AG20443 (cell line): ENCODE measurements at regions not wholly inside any gene's neighbourhood (a gene's known extent, or its start where the extent isn't known, plus 50 kb on each side); places are given as distances from the start of the nearest gene placed in this dataset.
"Not testable (repeated sequence)": the region's sequence is repeated elsewhere in the genome, so short reads cannot be mapped to it uniquely, and the experiment has no call there.

Experiments
- DNase-seq: peaks from one replicate; pipeline ENCODE4 v3.0.0; 2012; ENCODE audit warnings: low spot score, mixed read lengths

DNA sequence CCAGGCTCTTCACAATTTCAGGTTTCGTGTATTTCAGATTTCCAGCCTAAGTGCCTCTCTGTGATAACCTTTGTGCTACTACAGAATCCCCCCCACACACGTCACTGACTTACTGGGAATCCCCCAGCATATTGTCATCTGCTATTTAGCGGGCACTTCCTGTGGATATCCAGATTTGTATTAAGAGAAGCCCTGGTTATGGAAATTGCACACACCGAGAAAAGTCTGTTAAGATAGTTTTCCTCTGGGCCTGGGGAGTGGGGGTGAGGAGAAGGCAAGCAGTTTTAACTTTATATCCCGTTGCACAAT, 269.9 kb downstream of the MED10 start:
- no peak for DNase-seq

DNA sequence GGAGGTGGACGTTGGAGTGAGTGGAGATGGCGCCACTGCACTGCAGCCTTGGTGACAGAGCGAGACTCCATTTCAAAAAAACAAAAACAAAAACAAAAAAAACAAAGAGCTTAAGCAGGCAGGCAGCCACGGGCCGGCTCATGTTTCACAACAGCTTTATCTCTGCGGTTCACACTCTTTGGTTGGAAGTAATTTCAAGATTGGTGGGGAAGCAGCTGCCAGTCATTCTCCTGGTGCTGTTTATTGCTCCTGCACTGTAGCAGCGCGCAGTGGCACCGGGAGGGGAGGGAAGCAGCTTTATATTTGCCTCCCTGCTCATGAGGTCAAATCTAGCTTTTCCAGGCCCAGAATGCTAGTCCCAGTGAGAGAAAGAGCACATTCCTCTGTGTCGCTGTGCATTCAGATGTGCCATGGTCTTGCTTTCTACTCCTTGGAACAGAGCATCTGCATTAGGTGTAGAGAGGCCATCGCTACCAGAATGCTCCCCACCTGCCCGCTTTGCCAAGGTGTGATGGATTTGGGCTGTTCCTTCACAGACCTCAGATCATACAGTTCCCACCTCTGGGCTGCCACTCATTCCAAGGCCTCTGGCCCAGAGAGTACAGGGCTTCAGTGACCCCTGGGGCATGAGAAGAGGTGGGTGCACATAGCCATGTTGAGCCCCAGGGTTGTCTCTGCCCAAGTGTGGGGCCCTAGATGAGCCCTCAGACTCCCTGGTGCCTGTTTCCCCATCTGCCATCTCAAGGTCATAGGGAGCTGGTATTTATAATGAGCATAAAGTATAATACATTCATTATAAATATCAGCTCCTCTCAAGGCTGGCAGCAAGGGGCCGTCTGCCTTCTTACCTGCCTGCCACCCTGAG, 270.4 kb downstream of the MED10 start:
- DNase-seq = no peak

DNA sequence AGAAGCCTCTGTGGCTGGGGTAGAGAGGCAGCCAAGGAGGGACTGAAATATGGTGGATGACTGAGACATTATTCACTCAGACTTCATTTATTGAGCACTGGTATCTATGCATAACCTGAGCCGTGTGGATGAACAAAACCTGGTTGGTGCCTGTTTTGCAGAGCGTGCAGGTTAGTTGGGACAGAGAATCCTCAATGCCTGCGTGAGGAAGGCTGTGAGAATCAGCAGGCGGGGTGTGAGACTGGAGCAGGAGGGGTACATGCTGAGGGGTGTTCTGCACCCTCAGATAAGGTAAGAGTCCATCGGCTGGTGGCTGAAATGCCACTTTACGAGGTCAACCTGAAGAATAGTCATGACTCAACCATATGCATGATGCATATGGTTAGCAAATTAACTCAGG, 271.6 kb downstream of the MED10 start:
- DNase-seq = no peak

DNA sequence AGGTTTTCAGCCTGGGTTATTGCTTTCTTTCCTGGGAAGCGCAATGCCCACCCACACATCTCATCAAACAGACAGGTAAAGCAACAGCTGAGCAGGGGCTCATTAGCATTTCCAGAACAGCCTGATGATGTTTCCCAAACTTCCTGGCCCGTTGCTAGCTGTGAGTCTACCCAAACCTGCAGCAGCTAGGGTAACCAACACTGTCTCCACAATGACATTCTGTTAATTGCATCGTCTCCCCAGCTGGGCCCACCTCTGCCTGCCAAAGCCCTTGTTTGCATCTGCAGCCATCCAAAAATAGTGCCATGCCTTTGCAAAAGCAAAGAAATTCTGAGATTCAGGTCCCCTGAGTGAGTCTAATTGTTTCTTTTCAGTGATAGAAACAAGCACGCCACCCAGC, 273.0 kb downstream of the MED10 start:
- no peak for DNase-seq

DNA sequence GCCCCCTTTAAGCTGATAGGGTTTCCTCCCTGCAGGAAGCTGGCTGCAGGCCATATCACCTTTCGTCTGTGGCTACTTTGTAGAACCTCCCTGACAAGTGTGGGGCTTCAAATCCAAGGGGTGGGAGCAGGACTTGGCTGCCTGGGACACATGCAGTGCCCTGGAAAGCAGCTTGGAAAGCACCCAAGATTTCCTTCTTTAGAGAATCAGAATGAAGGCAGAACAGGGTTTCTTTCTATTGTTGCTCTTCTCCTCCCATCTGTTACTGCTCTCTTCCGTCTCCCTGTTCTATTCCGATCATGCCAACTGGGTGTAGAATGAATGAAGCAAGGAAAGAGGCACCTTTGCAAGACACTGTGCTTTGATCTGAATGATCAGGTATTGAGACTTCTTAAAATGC, 282.2 kb downstream of the MED10 start:
- DNase-seq = no peak

DNA sequence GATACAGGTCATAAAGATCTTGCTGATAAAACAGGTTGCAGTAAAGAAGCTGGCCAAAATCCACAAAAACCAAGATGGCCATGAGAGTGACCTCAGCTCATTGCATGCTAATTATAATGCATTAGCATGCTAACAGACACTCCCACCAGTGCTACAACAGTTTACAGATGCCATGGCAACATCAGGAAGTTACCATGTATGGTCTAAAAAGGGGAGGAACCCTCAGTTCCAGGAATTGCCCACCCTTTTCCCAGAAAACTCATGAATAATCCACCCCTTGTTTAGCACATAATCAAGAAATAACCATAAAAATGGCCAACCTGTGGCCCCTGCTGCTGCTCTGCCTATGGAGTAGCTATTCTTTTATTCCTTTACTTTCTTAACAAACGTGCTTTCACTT, 284.2 kb downstream of the MED10 start:
- DNase-seq = not testable (repeated sequence)

DNA sequence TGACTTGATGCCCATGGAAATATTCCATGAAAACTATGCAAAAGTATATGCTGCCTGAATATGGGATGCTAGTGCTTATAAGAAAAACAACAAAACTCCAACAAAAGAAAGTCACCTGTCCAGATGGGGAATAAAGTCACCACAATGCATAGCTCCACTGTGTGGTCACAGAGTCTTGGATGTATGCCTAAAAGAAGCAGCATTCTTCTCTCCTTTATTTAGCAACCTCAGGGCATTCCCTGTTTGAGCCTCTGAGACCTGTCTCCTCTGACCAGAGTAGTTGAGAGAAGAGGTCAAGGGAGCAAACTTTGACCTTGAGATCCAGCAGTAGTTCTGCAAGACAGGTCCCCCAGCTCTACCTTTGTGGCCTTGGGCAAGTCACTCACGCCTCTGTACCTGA, 287.5 kb downstream of the MED10 start:
- DNase-seq = no peak

DNA sequence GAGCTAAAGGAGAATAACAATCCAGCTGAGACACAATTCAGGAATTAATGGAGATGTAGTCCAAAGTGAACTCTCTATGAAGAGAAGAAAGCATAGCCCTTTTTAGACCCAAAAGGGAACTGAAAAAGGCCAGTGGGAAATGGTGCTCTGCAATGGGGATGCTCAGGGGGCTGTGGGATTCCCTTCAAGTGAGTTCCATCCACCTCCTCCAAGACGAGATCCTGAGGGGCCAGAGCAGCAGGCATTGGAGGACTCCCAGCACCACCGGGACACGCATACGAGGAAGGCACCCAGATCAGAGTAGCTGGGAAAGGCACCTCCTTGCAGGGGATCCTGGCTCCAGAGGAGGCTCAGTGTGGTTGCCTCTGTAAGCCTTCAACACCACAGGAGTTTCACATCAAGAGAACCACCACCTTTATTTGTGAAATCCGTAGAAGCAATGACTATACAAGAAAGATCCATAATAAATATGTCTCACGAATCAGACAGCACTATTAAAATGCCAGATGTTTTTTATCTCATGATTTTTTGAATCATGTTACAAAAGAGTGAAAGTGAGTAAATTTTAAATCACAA, 288.2 kb downstream of the MED10 start:
- no peak for DNase-seq

DNA sequence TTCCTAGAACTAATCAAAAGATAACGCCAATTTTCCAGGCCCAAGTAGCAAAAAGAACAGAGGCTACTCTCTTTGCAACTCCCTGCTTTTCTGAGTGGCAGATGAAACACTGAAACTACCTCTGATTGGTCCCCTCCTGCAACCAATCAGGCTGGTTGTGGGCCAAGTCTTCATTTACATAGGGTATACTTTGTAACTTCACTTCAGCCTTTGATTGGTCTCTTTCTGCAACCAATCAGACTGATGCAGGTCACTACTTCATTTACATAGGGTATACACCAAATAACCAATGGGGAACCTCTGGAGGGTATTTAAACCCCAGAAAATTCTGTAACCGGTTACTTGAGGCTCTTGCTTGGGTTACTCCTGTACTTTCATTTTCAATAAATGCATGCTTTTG, 289.6 kb downstream of the MED10 start:
- DNase-seq = no peak

DNA sequence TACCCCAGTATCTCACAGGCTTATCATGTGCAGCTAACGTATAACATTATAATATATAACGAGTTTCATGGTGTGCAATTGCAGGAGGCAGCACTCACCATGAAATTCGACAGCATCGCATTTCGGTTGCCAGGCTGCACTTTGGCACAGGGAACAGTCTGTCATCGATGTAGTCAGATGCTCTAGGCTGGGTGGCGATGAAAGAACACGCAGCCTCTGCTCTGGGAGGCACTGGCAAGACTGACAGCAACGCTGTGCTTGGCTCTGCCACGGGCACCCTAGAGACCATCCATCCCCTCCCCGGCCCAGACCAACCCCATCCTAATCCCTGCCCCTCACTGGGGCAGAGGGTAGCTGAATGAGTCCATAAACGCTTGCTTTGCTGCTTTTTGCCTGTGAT, 290.8 kb downstream of the MED10 start:
- DNase-seq = no peak

DNA sequence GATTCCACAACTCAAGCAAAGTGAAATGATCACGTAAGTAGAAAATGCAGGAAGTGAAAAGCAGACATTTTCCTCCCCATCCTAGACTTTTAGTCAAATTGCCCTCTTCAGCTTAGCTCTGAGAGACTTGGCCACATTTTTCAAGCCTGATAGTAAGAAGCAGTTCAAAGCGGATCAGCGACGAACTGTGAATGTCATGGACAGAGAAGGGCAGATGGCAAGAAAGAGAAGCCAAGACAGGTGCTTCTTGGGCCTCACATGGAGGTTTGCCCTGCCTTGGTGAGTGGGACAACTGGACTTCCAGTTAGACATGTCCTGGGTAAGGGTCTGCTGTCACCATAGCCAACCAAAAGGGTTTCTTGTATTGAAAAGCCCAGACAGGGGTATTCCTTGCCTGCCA, 291.5 kb downstream of the MED10 start:
- DNase-seq = no peak

DNA sequence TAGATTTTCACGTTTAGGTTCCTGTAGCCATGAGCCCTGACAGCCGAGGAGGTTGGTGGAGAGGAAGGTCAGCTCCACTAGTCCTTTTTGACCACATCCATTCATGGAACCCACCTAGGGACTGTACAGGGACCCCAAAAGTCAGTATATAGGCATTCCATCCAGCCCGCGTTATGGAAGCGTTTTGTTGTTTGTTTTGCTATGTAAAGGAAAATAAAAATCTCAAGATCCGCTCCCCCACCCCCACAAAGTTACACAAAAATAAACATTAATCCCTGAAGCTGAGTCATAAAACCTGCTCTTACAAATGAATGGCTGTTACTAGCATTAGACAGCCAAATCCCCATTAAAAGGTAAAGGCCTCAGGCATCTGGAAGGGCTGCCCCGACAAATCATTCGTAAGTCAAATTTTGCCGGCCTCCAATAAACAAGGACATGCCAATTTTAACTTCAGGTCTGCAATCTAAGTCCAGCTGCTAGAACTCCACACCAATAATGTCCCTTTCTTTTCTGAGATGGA, 292.9 kb downstream of the MED10 start:
- no peak for DNase-seq

DNA sequence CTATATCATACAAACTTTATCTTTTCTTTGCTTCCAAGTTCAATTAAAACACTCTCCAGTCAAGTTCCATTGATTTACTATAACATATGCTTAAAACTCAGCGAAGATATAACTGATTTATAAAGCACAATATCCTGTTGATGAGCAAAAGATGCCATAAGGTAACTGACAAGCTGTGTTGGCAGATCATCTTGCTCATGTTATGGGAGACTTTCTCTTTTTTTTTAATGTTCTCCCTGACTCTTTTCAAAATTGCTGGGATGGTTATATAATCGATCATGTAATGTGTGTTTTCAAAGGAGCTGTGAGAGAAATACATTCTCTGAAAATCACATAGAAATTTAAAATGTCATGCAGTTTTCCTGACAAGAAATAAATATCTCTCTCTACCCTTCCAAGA, 293.5 kb downstream of the MED10 start:
- no peak for DNase-seq

DNA sequence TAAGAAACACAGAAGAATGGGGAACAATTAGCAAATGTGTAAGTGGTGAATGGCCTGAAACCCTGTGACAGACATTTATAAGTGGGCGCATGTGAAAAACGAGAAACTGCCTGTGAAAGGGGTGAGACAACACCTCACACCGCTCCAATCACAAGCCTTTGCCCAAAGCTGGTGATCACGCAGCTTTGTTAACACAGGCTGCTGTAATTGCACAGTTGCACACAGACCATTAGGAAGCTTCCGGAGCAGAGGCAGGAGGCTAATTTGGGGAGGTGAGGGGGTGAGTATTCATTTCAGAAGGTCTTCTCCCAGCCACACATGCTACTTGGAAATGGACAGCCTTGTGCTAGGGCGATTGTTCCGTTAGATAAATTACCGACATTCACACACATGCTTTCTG, 294.0 kb downstream of the MED10 start:
- DNase-seq = no peak

DNA sequence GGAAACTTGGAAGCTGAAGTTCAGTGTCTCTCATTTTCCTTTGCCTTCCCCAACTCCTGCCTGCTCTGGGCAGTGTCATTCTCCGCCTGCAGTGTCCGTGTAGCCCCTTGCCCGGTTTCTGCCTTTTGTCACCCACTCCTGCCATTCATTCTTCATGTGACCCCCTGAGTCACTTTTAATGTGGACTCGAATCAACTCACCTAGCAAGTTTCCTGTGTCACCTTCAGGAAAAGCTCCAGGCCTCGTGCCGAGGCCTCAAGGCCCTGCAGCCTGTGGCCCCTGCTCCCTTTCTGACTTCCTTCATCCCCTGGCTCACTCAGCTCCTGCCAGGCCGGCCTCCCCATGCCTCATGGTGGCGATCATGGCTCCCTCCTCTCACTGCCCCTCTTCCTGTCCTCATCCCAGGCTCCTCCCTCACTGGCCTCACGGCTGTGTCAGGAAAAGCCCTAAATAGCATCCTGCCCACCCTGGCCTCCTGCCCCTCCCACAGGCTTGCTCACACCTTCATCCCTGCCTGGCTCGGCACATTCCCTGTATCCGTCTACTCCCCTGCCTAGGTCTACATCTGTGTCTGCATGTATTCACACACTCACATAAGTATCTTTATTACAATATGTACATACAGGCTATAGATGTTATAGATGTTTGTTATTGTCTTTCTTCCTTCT, 294.9 kb downstream of the MED10 start:
- DNase-seq = no peak

DNA sequence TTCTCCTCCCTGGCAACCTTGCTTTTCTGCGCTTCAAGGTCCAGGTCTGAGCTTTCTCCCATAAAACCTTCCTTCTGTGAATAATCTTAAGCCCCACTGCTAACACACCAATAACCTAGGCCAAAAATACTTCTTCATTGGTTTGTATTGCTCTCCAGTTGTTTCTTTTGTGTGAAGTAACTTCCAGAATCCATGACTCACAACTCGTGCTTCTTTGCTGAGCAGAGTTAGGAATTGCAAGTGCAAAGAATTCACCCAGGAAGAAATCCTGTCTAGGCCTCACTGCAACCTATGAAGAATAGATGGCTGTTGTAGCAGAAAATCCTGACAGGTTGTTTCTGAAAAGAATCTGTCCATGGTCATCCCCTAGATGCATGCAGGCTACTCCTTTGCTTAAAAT, 295.7 kb downstream of the MED10 start:
- no peak for DNase-seq

DNA sequence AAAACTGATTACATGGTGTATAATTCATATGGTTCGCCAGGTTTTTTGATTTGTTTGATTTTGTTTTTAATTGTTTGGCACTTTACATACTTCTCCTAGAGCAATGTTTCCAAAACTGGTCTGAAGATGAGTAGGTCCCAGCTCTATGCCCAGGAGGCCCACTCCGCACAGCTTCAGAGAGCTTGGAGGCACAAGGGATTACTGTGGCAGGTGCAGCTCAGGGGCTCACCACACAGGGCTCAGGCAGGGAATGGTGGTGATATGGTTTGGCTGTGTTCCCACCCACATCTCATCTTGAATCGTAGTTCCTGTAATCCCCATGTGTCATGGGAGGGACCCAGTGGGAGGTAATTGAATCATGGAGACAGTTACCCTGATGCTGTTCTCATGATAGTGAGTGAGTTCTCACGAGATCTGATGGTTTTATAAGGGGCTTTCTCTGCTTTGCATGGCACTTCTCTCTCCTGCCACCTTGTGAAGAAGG, 296.6 kb downstream of the MED10 start:
- no peak for DNase-seq

DNA sequence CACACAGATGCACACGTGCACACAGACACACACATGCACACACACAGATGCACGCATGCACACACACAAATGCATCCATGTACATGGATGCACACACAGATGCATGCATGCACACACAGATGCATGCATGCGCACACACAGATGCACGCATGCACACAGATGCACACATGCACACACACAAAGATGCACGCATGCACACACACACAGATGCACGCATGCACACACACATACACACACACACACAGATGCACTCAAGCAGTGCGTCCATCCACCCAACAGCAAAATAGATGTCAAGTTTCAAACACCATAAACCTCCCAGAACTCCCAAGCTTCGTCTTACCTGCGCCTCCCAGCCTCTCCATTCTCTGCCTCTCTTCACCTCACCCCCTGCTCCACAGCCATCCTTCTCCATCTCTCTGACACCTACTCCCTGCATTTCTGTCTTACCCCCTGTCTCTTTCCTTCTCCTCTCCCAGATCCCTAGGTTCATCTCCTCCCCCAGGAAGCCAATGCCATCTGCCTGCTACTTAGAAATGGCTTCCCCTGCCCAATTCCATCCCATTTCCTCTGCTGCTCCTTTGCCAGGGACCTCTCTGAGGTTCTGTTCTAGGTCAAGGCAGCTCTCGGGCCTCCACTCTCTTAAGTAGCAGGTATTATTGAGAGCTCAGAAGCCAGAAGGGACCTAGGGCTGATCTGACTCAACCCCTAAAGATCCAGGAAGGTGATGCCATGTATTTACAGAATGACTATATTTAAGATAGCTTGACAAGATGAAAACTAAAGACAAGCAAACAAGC, 297.2 kb downstream of the MED10 start:
- DNase-seq = no peak

DNA sequence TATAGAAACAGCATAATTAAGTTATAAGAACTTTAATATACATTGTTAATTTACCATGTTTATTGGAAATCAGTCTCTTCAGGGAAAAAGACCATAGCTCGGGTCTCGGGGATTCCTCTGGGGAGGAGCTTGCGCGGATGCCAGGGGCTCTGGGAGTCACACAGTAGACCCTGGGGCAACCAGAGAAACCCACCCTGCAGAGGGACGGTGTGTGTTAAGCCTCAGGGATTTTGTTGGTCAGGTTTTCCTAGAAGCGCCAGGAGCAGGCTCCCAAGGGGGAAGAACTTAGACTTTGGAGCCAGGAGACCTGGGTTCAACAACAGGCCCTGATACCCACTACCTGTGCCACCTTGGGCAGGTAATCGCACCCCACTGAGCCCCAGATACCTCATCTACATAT, 297.9 kb downstream of the MED10 start:
- DNase-seq = no peak

DNA sequence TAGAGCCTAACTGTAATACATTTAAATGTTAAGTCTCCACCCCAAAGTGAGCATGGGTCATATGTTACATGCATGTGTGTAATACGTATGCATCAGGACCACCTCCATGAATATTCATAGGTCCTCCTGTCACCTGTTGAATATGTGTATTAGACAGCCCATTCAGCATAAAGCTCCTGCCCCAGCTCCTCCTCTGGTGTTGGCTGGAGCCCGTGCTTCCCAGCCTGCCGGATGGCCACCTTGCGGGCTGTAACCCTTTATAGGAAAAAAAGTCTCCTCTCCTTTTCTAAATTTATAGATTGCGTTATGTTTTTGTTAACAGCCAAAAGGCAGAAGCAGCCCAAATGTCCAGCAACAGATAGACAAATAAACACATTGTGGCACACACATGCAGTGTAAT, 299.5 kb downstream of the MED10 start:
- DNase-seq = no peak

DNA sequence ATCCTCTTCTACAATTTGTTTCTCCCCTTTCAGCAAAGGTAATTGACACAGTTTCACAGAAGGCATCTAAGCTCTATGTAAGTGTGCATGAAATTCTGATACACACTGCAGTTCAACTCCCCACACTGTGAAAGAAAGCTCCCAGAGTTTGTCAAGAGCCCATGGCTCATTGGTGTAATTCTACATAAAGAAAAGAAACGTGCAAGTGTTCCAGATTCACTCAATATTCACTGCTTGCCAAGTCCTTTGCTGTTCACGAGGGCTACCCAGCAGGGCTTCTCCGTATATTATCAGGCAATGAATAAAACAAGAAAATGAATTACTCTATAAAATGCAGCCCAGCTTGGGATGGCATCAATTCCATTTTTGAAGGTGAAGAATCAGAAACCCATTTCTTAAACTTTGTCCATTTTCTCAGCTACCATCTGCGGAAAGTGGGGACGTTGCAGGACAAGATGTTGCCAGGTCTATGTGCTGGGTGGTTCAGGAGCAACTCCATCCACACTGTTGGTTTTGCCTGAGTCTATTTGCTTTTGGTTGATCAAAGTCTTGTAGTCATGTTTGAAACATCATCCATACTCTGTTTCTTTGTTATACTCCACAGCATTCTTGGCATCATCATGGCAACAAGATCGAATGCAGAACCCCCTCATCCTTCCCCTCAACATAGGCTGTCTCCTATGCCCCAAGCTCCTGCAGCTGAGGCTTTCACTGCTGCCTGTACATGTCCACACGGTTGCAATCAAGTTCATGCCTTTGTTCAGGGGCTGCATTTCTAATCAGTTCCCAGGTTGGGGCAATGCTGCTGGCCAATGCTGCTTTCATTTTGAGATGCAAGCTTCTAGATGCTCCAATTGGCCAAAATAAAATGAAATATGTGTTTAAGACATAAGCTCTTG, 301.8 kb downstream of the MED10 start:
- no peak for DNase-seq
